CD4-positive, alpha-beta T cell treated with Interleukin-10 for 1 hour (primary cell): ENCODE measurements at regions not wholly inside any gene's neighbourhood (a gene's known extent, or its start where the extent isn't known, plus 50 kb on each side); places are given as distances from the start of the nearest gene placed in this dataset.
"Not testable (repeated sequence)": the region's sequence is repeated elsewhere in the genome, so short reads cannot be mapped to it uniquely, and the experiment has no call there.

Experiments
- DNase-seq: peaks from one replicate; pipeline ENCODE4 v3.0.0-alpha.2; 2020

DNA sequence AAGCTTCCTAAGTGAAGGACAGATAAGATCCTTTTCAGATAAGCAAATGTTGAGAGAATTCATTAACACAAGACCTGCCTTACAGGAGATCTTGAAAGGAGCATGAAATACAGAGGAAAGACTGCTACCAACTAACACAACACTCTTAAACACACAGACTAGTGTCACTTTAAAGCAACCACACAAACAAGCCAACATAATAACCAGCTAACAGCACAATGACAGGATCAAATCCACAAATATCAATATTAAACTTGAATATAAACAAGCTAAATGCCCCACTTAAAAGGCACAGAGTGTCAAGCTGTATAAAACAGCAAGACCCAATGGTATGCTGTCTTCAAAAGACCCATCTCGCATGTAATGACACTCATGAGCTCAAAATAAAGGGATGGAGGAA, 70.8 kb upstream of the HMGXB4 start:
- DNase-seq = no peak

DNA sequence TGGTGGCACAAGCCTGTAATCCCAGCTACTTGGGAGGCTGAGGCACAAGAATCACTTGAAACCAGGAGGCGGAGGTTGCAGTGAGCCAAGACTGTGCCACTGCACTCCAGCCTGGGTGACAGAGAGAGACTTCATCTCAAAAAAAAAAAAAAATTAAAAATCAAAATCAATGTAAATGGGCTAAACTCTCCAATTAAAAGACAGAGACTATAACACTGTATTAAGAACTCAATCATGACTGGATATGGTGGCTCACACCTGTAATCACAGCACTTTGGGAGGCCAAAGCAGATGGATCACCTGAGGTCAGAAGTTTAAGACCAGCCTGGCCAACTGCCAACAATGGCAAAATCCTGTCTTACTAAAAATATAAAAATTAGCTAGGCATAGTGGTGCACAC, 68.4 kb upstream of the HMGXB4 start:
- not testable (repeated sequence) for DNase-seq

DNA sequence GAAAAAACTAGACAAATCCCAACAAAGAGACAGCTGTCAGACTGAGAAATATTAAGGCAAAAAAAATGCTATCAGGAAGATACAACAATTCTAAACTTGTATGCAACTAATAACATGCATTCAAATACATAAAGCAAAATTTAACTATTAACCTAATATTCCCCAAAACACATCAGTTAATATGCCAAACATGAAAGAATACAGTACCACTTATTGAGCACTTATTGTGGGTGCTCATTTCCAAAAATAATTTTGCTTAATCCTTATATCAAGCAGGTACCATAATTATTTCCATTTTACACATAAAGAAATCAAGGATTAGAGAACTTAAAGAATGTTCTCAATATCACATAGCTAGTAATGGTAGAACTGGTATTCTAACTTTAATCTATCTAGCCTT, 67.7 kb upstream of the HMGXB4 start:
- DNase-seq = no peak

DNA sequence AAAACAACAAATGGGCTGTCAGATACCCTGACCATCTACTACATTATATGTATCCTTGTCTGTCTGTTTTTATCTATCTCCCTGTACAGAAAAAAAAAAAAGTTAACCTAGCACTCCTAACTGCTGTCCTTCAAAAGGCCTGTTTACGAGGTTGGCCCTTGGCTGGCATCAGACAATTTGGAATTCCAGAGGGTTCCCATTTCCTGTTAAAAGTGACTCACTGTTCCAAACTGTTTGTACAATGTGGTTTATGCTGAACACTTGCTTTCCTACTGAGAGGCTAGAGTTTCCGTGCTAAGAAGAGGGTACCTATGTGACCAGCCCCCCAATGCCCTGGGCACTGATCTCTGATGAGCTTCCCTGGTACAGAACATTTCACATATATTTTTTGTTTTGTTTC, 65.9 kb upstream of the HMGXB4 start:
- DNase-seq = no peak

DNA sequence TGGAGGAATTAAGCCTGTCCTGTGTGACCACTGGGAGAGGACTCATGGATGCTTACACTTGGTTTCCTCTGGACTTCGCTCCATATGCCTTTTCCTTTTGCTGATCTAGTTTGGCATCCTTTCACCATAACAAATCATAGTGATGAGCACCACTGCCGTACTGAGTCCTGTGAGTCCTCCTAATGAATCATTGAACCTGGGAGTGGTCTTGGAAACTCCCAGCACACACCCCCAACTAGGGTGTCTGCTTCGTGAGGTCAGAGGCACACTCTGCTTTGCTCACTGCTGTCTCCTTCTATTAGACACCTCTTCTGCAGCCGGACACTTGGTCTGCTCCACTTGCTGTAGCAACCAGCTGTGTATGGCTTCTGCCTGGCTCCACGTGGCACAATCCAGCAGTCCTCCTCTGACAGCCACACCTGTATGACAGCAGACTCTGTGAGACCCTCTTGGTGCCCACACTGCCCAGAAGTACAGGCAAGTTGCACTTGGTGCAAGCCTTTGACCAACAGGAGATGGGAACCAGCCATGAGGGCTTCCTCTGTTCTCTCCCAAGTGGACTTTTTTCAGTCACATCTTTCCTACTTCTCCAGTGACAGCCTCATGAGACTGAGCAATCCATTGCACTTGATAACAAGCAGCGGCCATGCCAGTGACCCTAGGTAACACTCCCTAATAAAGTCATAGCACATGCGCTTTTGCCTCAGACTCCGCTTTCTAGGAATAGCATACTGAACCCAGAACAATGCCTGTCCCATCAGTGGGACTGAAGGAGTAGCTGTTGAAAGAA, 65.0 kb upstream of the HMGXB4 start:
- no peak for DNase-seq

DNA sequence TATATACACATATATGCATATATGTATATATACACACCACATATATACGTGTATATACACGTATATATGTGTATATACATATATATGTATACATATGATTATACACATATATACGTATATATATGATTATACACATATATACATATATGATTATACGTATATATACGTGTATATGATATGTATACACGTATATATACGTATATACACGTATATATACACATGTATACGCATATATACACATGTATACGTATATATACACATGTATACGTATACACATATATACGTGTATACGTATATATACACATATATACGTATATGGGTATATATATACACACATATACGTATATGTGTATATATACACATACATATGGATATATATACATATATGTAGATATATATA, 62.1 kb upstream of the HMGXB4 start:
- no peak for DNase-seq

DNA sequence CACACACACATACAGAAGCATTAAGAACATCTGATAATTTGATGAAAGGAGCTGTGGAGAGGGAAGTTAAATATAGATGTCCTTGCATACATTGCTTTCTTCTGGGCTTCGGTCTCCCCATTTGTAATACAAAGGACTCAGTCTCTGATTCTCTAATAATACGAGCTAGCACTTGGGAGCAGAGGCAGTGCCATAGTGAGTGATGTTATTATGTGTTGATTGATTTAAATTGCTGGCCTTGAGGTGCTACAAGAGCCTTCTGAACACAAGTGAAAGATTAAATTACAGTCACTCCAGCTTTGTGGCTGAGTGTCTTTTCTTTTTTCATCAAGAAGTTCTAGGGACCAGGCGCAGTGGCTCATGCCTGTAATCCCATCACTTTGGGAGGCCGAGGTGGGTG, 61.5 kb upstream of the HMGXB4 start:
- no peak for DNase-seq

DNA sequence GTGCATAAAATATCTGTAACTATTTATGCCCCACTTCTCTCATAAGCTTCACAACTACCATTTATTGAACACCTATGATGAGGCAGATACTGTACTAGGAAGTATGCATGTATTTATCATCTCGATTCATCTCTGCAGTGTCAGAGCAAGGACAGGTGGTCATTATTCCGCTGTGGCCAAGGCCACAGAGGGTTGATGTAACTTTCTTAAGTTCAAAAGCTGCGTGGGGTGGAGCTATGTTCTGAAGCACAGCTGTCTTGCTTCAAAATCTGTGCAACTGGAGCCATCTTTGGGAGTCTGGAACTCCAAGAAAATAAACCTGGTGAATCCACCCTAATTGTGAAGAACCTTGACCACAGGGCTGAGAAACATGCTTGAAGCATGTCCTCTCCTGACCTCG, 60.2 kb upstream of the HMGXB4 start:
- DNase-seq = no peak

DNA sequence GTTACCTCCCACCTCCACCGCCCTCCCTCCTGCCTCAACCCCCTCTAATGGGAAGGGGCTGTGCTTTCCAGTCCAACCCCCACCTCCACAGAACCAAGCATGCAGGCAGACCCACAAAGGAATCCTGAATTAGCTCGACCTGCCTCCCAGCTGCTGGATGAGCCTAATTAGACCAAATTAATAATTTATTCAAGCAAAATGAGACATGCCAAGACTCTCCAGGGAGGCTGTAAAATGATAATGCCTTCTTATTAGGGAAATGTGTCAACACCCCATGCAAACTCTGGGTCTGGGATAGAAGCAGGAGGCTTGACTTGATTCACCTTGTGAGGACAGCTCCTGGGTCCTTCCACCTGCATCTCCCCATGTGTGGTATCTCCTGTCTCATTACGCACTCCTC, 59.4 kb upstream of the HMGXB4 start:
- no peak for DNase-seq

DNA sequence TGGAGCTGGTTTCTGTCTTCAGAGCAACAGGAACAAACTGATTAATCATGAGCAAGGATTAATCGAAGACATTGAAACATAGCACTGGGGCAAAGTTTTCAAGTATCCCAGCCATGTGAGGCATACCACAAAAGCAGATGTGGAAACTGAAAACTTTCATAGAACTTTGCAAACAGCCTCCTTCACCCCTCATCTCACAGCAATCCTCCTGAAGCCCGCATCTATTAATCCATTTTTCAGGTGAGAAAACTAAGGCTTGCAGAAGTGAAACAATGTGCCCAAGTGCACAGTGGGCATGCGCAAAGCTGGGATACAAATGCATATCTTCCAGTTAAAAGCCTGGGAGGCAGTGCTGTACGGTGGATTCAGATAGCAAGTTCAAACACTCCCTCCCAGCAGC, 58.6 kb upstream of the HMGXB4 start:
- DNase-seq = no peak

DNA sequence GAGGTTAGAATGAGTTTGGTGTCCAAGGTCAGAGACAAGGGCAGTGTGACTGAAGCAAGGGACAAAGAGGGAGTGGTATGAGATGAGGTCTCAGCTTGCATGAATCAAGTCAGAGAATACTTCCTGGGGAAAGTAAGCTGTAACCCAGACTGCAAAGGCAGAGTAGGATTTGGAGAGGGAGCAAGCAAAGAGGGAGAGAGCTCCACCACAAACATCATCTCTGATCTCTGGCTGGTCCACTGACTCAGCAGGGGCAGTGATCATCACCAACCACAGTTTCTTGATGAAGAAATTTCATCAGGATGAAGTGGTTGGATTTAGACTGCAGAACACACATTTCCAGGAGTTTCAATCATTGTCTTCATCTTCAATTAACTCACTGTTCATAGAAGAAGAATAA, 54.9 kb upstream of the HMGXB4 start:
- no peak for DNase-seq

DNA sequence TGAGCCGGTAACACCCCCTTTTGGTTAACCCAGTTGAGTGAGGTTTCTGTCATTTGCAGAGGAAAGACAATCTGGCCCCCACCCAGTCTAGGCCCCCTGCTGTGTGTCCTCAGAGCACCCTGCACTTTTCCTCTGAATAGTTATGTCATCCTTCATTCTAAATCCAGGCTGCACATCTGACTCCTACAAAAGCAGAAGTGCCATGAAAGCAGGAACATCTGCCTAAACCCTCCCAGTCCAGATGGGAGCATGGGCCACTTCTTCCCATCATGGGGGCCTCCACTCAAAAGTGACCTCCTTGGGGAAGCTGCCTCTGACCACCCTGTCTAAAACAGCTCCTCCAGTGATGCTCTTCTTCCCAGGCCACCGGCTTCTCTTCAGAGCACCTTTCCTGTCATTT, 53.7 kb upstream of the HMGXB4 start:
- DNase-seq = no peak

DNA sequence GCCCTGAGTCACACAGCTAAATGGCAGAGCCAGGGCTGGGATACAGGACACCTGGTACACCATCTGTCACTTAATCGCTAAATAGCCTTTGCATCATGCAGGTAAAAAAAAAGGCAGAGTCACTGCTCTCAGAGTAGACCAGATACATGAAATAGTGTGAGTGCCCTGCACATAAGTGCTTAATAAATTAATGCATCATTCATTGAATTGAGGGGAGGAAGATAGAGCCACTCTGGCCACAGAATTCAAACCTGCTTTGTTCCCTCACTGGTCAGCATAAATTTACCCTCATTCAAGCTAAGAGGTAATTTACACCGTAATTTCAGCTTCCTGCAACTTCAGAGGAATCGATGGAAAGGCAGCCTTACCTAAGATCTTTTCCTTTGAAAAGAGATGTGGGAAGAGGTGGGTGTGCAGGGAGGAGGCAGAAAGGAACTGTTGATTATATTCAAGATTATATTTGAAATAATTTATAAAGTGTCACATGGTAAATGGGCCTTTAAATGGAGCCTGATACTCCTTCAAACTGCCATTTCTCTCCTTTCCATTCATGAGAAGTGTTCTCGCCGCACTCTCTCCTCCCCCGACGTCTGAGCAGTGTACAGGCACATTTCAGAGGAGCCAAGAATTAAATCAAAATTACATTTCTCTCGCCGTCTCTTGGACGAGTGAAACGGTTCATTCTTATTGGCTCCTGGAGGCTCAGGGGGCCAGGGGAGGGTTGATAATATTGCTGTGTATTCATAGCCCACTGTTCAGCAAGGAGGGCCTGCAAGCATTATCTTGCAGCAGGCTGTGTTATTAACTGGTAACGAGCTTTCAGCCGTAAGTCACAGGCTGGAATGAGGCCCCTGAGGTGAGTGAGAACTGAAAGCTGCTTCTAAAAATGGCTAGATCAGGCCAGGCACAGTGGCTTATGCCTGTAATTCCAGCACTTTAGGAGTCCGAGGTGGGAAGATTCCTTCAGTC, 52.2 kb upstream of the HMGXB4 start:
- no peak for DNase-seq

DNA sequence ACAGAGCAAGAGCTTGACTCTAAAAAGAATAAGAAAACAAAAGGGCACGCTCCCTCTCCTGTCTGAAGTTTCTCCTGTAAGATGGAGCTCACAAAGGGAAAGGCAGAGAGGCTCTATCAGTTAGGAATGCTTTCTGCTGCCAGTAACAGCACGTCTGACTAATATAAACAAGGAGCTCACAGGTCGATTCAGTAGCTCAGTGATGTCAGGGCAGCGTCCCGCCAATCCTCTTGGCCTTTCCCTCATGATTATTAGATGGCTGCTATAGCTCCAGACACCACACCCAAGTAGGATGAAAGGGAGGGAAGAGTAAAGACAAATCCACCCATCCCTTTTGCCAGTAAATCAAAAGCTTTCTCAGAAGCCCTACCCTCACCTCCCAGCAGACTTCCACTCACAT, 51.3 kb upstream of the HMGXB4 start:
- DNase-seq = no peak

DNA sequence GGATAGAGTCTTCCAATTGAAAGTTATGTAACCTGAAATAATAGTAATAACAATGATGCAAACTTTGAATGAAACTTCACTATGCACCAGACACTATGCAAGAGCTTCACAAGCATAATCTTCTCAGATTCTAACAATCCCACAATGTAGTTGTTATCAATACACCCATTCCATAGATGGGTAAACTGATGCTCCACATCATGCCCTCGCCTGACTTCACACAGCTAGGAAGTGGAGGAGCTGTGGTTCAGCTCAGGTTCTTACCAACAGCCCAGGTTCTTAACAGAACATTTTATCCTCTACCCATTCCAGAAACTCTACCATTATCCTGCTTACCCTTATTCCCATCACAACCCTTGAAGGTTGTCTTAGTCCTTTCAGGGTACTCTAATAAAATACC, 50.4 kb upstream of the HMGXB4 start:
- DNase-seq = no peak
